ENCODE measurements at regions not wholly inside any gene's neighbourhood (a gene's known extent, or its start where the extent isn't known, plus 50 kb on each side); places are given as distances from the start of the nearest gene placed in this dataset.

DNA sequence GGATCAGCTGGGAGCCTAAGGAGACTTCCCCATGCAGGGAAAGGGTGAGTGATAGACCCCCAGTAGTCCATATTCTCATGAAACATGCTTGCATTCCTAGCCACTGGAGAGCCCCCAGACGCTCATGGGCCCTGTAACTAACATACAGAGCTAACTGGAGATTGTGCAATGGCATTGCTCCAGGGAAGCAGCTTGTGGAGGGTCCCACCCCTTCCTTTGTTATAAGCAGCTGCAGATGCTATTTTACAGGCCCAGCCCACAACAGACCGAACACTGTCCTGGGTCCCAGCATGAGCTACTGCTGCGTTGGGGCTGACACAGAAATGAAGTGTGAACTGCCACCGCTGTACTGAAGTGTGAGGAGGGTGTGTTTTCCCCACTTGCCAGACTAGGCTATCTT is 1465.7 kb upstream of the DIAPH2 start:
- Histone ChIP-seq H3K4me1 (ENCODE audit: insufficient read depth, low read length) (no peaks in the 10 kb centered on the region), H3K79me2 (ENCODE audit: low read length) (no peaks in the 10 kb centered on the region), H4K20me1 (ENCODE audit: low read length) (no peaks in the 10 kb centered on the region), H3K9ac (ENCODE audit: low read length) (no peak overlapping the region), H3K9me3 (ENCODE audit: low read length) (no peaks in the 10 kb centered on the region), H3K9me2 (replicated peaks; ENCODE audit: low read length) (no peaks in the 10 kb centered on the region), H3F3A (ENCODE audit: low read length, unreplicated experiment) (no peaks in the 10 kb centered on the region), H3K4me2 (ENCODE audit: low read length) (no peak overlapping the region), H3K27me3 (ENCODE audit: low read length) (no peaks in the 10 kb centered on the region), H2AFZ (ENCODE audit: low read length) (no peak overlapping the region), H3K36me3 (ENCODE audit: low read depth, low read length) (no peaks in the 10 kb centered on the region), H3K4me3 (ENCODE audit: low read length) (no peak overlapping the region), H3K27ac (ENCODE audit: low read length) (no peak overlapping the region)
- ATAC-seq (no peak), DNase-seq (no peak)
- no TSS peak for BruUV-seq (replicated peaks)
- intact Hi-C loops (cut with micrococcal nuclease), result no loop called here
- ChIA-PET POLR2A (ENCODE audit: unreplicated experiment) (no interaction called here), CTCF (no interaction called here)
- TF ChIP-seq, protein P1, sequence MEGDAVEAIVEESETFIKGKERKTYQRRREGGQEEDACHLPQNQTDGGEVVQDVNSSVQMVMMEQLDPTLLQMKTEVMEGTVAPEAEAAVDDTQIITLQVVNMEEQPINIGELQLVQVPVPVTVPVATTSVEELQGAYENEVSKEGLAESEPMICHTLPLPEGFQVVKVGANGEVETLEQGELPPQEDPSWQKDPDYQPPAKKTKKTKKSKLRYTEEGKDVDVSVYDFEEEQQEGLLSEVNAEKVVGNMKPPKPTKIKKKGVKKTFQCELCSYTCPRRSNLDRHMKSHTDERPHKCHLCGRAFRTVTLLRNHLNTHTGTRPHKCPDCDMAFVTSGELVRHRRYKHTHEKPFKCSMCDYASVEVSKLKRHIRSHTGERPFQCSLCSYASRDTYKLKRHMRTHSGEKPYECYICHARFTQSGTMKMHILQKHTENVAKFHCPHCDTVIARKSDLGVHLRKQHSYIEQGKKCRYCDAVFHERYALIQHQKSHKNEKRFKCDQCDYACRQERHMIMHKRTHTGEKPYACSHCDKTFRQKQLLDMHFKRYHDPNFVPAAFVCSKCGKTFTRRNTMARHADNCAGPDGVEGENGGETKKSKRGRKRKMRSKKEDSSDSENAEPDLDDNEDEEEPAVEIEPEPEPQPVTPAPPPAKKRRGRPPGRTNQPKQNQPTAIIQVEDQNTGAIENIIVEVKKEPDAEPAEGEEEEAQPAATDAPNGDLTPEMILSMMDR (conservative IDR thresholded peaks at IDR 0.05; ENCODE audit: low read depth, low read length), result no peak
- TF ChIP-seq EZH2phosphoT487 (IDR thresholded peaks at IDR 0.05; ENCODE audit: borderline replicate concordance, low read length), result no peak
- no peak for TF ChIP-seq EZH2 (IDR thresholded peaks at IDR 0.05; ENCODE audit: low read length, unreplicated experiment)

DNA sequence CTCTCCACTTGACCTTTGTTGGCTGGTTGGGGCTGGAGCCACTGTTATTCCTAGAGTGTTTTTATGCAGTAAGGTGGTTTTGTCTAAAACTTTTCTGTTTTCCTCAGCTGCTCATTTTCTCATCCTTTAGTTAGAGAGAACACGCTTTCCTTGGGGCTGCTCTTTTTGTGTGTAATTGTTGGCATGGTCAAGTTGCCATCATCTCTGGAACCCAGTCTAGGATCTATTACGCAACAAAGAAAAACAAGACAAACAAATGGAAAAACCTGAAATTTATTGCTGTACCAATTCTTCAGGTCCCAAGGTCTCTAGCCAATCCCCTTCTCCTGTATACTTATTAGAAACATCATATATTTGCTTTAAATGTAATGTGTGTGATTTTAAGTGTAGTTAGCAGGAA is 1436.3 kb upstream of the DIAPH2 start:
- no peaks in the 10 kb centered on the region for H3K79me2 ChIP-seq (ENCODE audit: low read length)
- no peaks in the 10 kb centered on the region for H3K27me3 ChIP-seq (ENCODE audit: low read length)
- intact Hi-C loops (cut with micrococcal nuclease), result no loop called here
- no peaks in the 10 kb centered on the region for H4K20me1 ChIP-seq (ENCODE audit: low read length)
- ATAC-seq, result no peak
- no TSS peak for BruUV-seq (replicated peaks)
- no peaks in the 10 kb centered on the region for H3F3A ChIP-seq (ENCODE audit: low read length, unreplicated experiment)
- POLR2A ChIA-PET (ENCODE audit: unreplicated experiment), result no interaction called here
- no peak overlapping the region for H2AFZ ChIP-seq (ENCODE audit: low read length)
- no peaks in the 10 kb centered on the region for H3K4me1 ChIP-seq (ENCODE audit: insufficient read depth, low read length)
- CTCF ChIA-PET, result no interaction called here
- no peak overlapping the region for H3K9ac ChIP-seq (ENCODE audit: low read length)
- H3K9me2 ChIP-seq (replicated peaks; ENCODE audit: low read length), result no peaks in the 10 kb centered on the region
- DNase-seq, result no peak
- no peaks in the 10 kb centered on the region for H3K9me3 ChIP-seq (ENCODE audit: low read length)
- TF ChIP-seq EZH2phosphoT487 (IDR thresholded peaks at IDR 0.05; ENCODE audit: borderline replicate concordance, low read length) (no peak), EZH2 (IDR thresholded peaks at IDR 0.05; ENCODE audit: low read length, unreplicated experiment) (no peak)
- TF ChIP-seq, protein P1 (conservative IDR thresholded peaks at IDR 0.05; ENCODE audit: low read depth, low read length), result no peak
- H3K4me3 ChIP-seq (ENCODE audit: low read length), result no peak overlapping the region
- no peak overlapping the region for H3K4me2 ChIP-seq (ENCODE audit: low read length)
- no peaks in the 10 kb centered on the region for H3K36me3 ChIP-seq (ENCODE audit: low read depth, low read length)
- H3K27ac ChIP-seq (ENCODE audit: low read length), result no peak overlapping the region

DNA sequence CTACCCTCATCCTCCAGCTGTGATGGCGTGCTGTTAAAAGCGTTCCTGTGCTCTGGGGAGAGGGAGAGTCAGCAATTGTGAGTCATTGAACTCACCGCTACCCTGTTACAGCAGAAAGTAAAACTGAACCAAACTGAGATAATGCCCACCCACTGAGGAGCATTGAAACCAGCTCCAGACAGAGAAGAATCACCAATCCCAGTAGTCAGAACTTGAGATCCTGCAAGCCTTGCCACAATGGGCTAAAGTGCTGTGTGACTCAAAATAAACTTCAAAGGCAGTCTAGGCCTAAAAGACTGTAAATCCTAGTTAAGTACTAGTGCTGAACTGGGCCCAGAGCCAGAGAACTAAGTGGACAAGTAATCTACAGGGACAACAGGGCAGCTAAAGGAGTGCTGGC is 1394.2 kb upstream of the DIAPH2 start:
- POLR2A ChIA-PET (ENCODE audit: unreplicated experiment), result no interaction called here
- ATAC-seq, result no peak

More for the DNA sequence above, 1394.2 kb upstream of the DIAPH2 start:
- no peak overlapping the region for H3K4me3 ChIP-seq (ENCODE audit: low read length)
- no peaks in the 10 kb centered on the region for H3K4me1 ChIP-seq (ENCODE audit: insufficient read depth, low read length)
- H3K27me3 ChIP-seq (ENCODE audit: low read length), result no peaks in the 10 kb centered on the region
- BruUV-seq (replicated peaks), result no TSS peak
- no peak overlapping the region for H3K4me2 ChIP-seq (ENCODE audit: low read length)
- intact Hi-C loops (cut with micrococcal nuclease), result no loop called here
- no peaks in the 10 kb centered on the region for H3K9me2 ChIP-seq (replicated peaks; ENCODE audit: low read length)
- H3K9ac ChIP-seq (ENCODE audit: low read length), result no peak overlapping the region
- no peaks in the 10 kb centered on the region for H3K36me3 ChIP-seq (ENCODE audit: low read depth, low read length)
- no peak overlapping the region for H2AFZ ChIP-seq (ENCODE audit: low read length)
- no peaks in the 10 kb centered on the region for H3K9me3 ChIP-seq (ENCODE audit: low read length)
- CTCF ChIA-PET, result no interaction called here
- no peak overlapping the region for H3K27ac ChIP-seq (ENCODE audit: low read length)
- no peaks in the 10 kb centered on the region for H4K20me1 ChIP-seq (ENCODE audit: low read length)
- DNase-seq, result peak; percentile 5
- TF ChIP-seq EZH2phosphoT487 (IDR thresholded peaks at IDR 0.05; ENCODE audit: borderline replicate concordance, low read length), result no peak
- H3F3A ChIP-seq (ENCODE audit: low read length, unreplicated experiment), result no peaks in the 10 kb centered on the region
- H3K79me2 ChIP-seq (ENCODE audit: low read length), result no peaks in the 10 kb centered on the region
